ENCODE measurements at regions not wholly inside any gene's neighbourhood (a gene's known extent, or its start where the extent isn't known, plus 50 kb on each side); places are given as distances from the start of the nearest gene placed in this dataset.

DNA sequence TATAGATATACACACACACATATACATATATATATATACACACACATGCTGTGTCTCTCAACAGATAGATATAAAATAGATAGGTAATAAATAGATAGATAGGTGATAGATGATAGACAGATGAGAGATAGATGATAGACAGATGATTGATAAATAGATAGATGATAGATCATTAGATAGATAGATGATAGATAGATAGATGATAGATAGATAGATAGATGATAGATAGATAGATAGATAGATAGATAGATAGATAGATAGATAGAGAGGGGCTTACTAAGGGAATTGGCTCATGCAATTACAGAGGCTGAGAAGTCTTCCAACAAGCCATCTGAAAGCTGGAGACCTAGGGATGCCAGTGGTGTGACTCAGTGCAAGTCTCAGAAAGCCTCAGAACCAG lies 394.5 kb downstream of the ICE1 start:
- DNase-seq (ENCODE audit: low read depth in 2 of 2), result no peak
- Histone ChIP-seq H3K4me1 (ENCODE audit: control insufficient read depth, extremely low read depth, insufficient read depth, low read length) (no peaks in the 10 kb centered on the region), H2AFZ (ENCODE audit: low read length) (no peak overlapping the region), H3K9ac (ENCODE audit: insufficient read depth, low read length) (no peak overlapping the region), H3K27me3 (ENCODE audit: control insufficient read depth, insufficient read depth, low read length) (no peaks in the 10 kb centered on the region), H3K4me2 (ENCODE audit: extremely low read depth, insufficient read depth, low read length) (no peak overlapping the region), H4K20me1 (ENCODE audit: control insufficient read depth, extremely low read depth, insufficient read depth, low read length) (no peaks in the 10 kb centered on the region), H3K79me2 (ENCODE audit: control insufficient read depth, insufficient read depth, low read length) (no peaks in the 10 kb centered on the region), H3K36me3 (ENCODE audit: control insufficient read depth, insufficient read depth, low read length) (no peaks in the 10 kb centered on the region), H3K27ac (ENCODE audit: insufficient read depth, low read length) (no peak overlapping the region), H3K4me3 (replicated peaks in 1 of 4; ENCODE audit: control extremely low read depth in 1 of 4, insufficient read depth in 1 of 4, low read depth in 3 of 4, low read length in 4 of 4) (no peak overlapping the region), H3K9me3 (ENCODE audit: control insufficient read depth, insufficient read depth, low read depth, low read length) (no peaks in the 10 kb centered on the region)
- TF ChIP-seq EZH2 (IDR thresholded peaks at IDR 0.05; ENCODE audit: low read length, missing control alignments), result no peak
- TF ChIP-seq, protein P1, sequence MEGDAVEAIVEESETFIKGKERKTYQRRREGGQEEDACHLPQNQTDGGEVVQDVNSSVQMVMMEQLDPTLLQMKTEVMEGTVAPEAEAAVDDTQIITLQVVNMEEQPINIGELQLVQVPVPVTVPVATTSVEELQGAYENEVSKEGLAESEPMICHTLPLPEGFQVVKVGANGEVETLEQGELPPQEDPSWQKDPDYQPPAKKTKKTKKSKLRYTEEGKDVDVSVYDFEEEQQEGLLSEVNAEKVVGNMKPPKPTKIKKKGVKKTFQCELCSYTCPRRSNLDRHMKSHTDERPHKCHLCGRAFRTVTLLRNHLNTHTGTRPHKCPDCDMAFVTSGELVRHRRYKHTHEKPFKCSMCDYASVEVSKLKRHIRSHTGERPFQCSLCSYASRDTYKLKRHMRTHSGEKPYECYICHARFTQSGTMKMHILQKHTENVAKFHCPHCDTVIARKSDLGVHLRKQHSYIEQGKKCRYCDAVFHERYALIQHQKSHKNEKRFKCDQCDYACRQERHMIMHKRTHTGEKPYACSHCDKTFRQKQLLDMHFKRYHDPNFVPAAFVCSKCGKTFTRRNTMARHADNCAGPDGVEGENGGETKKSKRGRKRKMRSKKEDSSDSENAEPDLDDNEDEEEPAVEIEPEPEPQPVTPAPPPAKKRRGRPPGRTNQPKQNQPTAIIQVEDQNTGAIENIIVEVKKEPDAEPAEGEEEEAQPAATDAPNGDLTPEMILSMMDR (conservative IDR thresholded peaks at IDR 0.05 in 1 of 2, IDR thresholded peaks at IDR 0.05 in 1 of 2; ENCODE audit: low read depth in 1 of 2, low read length in 2 of 2), result no peak

DNA sequence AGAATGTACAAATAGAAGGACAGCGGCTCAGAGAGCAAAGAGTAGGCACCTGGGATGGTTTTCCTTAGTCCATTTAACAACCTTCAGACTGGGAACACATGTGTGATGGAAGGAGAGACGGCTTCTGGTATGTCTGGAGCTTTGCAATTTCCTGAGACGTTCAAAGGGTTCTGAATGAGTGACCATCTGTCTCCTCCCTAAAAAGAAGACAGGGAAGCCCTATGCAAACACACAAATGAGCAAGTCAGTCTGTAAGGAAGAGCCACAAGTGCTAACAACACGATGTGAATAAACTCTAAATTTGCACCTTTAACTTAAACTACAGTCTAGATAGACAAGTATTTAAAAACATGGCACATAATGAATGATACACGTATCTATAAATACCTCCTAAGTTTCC lies 391.0 kb downstream of the ICE1 start:
- no peak overlapping the region for H3K4me3 ChIP-seq (replicated peaks in 1 of 4; ENCODE audit: control extremely low read depth in 1 of 4, insufficient read depth in 1 of 4, low read depth in 3 of 4, low read length in 4 of 4)
- TF ChIP-seq, protein P1 (conservative IDR thresholded peaks at IDR 0.05 in 1 of 2, IDR thresholded peaks at IDR 0.05 in 1 of 2; ENCODE audit: low read depth in 1 of 2, low read length in 2 of 2), result no peak
- no peak for TF ChIP-seq EZH2 (IDR thresholded peaks at IDR 0.05; ENCODE audit: low read length, missing control alignments)

DNA sequence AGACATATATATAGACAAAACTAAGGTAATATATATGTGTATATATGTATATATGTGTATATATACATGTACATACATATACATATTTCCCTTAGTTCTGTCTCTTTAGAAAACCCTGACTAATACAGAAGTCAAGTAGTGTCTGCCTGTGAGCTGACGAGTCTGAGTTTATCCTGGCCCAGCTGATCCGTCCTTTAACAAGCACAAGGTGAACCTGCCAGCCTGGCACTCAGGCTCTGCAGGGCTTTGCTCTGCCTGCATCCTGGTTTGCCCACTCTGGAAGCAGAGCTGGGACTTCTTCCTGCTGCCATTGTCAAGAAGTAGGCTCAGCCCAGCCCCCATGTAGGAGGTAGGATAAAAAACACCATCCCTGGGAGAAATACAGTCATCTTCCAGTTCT lies 388.0 kb downstream of the ICE1 start:
- Histone ChIP-seq H3K9ac (ENCODE audit: insufficient read depth, low read length) (no peak overlapping the region), H3K4me1 (ENCODE audit: control insufficient read depth, extremely low read depth, insufficient read depth, low read length) (no peaks in the 10 kb centered on the region), H2AFZ (ENCODE audit: low read length) (no peak overlapping the region), H4K20me1 (ENCODE audit: control insufficient read depth, extremely low read depth, insufficient read depth, low read length) (no peaks in the 10 kb centered on the region), H3K4me3 (replicated peaks in 1 of 4; ENCODE audit: control extremely low read depth in 1 of 4, insufficient read depth in 1 of 4, low read depth in 3 of 4, low read length in 4 of 4) (no peak overlapping the region), H3K27ac (ENCODE audit: insufficient read depth, low read length) (no peak overlapping the region), H3K9me3 (ENCODE audit: control insufficient read depth, insufficient read depth, low read depth, low read length) (no peaks in the 10 kb centered on the region), H3K4me2 (ENCODE audit: extremely low read depth, insufficient read depth, low read length) (no peak overlapping the region), H3K27me3 (ENCODE audit: control insufficient read depth, insufficient read depth, low read length) (no peaks in the 10 kb centered on the region), H3K36me3 (ENCODE audit: control insufficient read depth, insufficient read depth, low read length) (no peaks in the 10 kb centered on the region), H3K79me2 (ENCODE audit: control insufficient read depth, insufficient read depth, low read length) (no peaks in the 10 kb centered on the region)
- TF ChIP-seq, protein P1 (conservative IDR thresholded peaks at IDR 0.05 in 1 of 2, IDR thresholded peaks at IDR 0.05 in 1 of 2; ENCODE audit: low read depth in 1 of 2, low read length in 2 of 2), result no peak
- no peak for DNase-seq (ENCODE audit: low read depth in 2 of 2)

More for the DNA sequence above, 391.0 kb downstream of the ICE1 start:
- no peaks in the 10 kb centered on the region for H3K9me3 ChIP-seq (ENCODE audit: control insufficient read depth, insufficient read depth, low read depth, low read length)
- no peaks in the 10 kb centered on the region for H4K20me1 ChIP-seq (ENCODE audit: control insufficient read depth, extremely low read depth, insufficient read depth, low read length)
- no peak overlapping the region for H3K9ac ChIP-seq (ENCODE audit: insufficient read depth, low read length)
- no peak for DNase-seq (ENCODE audit: low read depth in 2 of 2)
- no peaks in the 10 kb centered on the region for H3K79me2 ChIP-seq (ENCODE audit: control insufficient read depth, insufficient read depth, low read length)
- H2AFZ ChIP-seq (ENCODE audit: low read length), result no peak overlapping the region
- H3K27ac ChIP-seq (ENCODE audit: insufficient read depth, low read length), result no peak overlapping the region
- H3K4me1 ChIP-seq (ENCODE audit: control insufficient read depth, extremely low read depth, insufficient read depth, low read length), result no peaks in the 10 kb centered on the region
- H3K4me2 ChIP-seq (ENCODE audit: extremely low read depth, insufficient read depth, low read length), result no peak overlapping the region
- no peaks in the 10 kb centered on the region for H3K36me3 ChIP-seq (ENCODE audit: control insufficient read depth, insufficient read depth, low read length)
- H3K27me3 ChIP-seq (ENCODE audit: control insufficient read depth, insufficient read depth, low read length), result no peaks in the 10 kb centered on the region

Data from fibroblast of lung (primary cell).